ENCODE measurements at regions not wholly inside any gene's neighbourhood (a gene's known extent, or its start where the extent isn't known, plus 50 kb on each side); places are given as distances from the start of the nearest gene placed in this dataset.
A peak's percentile ranks its signal among the peaks of the same experiment; 100 is the strongest.
"Not testable (repeated sequence)": the region's sequence is repeated elsewhere in the genome, so short reads cannot be mapped to it uniquely, and the experiment has no call there.

DNA sequence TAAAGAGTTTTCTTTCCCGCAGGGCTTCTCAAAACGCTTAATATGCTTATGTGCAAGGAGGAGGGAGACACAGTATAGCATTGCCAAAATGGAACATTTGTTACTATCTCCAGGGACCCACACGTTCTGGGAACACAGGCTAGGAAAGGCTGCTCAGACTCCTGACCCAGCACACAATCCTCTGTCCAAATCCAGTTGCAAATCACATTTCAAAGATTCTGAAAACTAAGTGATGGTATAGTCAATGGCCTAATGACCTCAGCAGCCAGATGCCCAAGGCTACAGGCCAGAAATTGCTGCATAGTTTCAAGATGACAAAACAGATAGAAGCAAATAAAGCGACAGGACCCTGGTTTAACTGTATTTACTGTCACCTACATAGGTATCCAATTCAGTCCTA, 97.0 kb upstream of the GRIP1 start:
- no peak for DNase-seq

DNA sequence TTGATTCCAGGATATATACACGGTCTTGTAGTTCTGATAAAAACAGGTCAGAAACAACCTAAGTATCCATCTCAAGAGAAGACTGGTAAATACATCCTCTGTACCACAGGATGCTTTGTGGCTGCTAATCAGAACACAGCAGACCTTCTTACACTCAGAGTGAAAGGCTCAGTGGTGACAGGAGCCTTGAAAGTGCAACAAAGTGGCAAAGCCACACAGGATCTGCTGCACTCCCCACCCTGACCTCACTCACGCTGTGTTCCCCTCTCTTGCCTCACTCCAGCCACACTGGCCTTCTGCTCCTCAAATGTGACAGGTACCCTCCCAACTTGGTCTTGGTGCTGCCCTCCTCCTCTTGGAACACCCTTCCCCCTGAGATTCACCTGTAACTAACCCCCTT, 98.1 kb upstream of the GRIP1 start:
- no peak for DNase-seq

DNA sequence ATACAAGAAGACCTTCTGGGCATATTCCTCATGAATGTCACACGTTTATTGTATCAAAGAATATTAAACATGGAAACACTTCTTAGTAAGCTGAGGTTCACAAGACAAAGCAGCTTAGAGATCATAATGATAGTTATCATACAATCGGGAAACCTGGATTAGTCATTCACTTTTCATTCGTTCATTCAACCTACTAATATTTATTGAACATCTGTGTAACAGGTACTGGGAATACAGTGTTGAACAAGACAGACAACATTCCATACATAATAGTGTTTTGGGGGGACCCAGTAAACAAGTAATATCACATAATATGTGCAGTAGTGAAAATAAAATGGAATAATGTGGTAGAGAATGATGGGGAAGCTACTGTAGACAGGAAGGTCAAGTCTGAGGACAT, 100.6 kb upstream of the GRIP1 start:
- DNase-seq: no peak

DNA sequence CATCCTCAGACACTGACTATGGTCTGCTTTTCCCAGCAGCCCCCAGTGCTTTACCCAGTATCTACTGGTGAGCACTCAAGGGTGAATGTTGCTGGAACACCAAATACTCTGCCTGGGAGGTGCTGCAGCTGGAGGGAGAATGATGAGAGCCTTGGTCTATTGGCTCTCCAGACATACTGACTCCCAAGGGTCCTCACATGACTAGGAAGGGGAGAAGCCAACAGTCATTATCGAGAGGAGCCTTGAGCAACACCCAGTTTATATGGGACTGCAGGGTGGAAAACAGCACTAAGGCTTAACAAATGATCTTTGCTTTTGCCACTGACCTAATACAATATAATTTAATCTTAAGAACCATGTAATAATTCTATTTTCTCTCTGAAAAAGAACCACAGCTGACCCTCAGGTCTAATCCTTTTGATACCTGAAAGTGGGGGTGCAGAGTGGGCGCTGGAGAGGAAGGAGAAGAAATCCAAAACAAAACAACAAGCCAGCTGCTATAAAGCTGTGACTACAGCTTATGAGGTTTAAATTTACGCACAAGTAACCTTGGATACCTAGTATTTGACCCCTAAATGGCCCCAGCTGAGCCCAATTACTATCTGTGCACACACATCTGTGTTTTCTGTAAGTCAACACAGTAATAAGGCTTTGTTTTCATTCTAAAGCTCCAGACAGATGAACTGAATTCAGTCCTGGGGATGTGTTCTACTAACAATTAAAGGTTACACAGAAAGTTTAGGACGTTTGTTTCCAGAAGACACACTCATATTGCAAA, 107.8 kb upstream of the GRIP1 start:
- DNase-seq: no peak

DNA sequence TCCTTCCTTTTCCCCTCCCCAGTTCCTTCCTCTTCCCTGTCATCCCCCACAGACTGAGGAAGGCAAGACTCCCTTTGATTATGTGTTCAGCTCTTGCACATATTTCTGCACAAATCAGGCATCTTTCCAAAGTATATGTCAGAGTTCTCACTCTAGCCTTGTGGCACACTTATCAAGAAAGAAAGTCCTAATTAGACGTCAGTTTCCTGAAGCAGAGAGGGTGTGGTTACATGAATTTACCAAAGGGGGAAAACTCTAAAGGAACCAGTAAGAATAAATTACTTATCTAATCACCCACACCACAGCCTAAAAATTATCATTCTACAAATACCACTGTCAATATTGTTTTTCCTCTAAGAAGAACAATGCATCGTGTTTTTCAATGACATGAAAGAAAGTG, 120.7 kb upstream of the GRIP1 start:
- no peak for DNase-seq

DNA sequence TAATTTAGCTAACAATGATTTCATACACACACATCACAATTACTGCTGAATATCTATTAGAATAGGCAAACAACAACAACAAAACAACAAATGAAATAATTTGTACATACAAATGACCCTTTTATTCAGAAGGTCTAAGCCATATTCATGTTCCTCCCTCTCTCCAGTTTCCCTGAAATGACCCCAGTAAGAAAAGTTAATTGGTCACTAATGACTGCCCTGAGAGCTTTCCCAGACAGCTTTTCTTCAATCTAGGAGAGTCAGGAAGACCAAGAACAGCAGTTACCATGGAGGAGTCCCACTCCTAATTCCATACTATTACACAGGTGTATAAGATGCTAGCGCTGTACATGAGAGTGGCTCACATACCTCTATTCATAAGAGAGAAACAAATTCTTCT, 121.2 kb upstream of the GRIP1 start:
- no peak for DNase-seq

DNA sequence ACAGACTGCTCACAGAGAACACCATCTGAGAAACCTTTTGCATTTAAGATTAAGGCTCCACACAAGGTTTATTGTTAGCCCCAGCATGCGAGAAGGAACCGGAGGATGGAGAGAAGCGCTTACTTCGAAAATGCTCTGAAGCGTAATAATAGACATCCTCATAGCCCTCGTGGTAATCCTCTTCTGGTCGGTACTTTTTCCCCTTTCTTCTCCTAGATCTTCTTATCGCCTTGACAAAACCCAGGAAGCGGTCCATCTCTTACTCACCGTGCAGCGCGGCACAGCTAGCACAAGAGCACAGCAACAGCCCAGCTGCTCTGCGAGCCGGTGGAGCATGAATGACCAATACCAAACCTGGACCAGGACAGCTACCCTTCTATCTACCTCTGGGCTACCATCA, 125.1 kb upstream of the GRIP1 start:
- DNase-seq: no peak

DNA sequence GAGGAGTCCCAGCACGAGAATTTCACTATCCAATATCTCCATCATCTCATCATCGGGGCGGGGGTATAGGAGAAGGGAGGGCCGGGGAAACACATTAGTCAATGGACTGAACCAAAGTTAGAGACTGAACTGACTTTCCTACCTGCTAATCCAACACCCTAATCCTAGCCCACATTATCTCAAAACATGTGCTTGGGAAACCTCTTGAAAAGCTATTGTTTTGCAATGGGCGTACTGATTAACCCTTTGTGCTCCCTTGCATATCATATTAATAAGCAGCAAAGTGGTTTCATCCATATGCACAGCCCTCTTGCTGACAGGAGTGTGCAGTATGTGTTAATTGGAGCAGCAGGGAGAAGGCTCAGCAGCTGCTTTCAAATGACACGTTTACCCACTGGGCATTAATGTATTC, 125.7 kb upstream of the GRIP1 start:
- DNase-seq: no peak

DNA sequence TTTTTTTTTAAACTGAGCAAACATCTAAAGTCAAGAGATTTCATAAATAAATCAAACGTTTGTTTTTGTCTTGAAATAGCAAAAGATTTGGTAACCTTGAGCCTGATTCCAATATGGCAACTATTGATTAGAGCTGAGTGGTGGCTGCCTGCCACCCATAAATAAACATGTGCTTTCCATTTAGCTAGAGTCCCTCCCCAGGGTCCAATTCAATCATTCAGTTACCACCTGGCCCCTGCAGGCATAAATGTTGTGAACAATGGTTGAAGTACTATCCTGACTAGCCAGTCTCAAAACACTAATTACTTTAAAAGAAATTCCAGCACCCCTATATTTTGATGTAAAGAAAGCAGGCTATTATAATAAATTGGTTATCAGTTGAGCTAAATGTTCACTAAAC, 129.7 kb upstream of the GRIP1 start:
- DNase-seq: no peak

DNA sequence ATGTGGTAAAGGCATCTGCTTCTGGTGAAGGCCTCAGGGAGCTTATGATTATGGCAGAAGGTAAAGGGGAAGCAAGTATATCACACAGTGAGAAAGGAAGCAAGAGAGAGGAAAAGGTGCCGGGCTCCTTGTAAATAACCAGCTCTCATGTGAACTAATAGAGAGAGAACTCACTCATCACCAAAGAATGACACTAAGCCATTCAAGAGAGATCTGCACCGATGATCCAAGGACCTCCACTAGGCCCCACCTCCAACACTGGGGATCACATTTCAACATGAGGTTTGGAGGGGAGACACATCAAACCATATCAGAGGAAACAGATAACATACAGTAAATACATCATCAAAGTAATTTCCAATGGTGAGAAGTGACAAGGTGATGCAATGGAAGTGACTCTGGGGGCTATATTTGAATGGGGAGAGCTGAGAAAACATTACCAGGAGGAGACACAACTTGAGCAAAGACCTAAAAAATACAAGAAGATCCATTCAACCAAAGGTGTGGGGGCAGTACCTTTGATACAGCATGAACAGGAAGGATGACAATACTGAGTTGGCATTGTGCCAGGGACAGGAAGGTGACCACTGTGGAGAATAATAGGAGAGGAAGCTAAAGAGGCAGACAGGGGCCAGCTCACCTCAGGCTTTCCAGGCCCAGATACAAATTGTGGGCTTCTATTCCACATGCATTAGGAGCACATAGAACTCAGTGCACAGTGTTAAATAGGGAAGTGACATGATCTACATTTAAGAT, 134.4 kb upstream of the GRIP1 start:
- DNase-seq: no peak

DNA sequence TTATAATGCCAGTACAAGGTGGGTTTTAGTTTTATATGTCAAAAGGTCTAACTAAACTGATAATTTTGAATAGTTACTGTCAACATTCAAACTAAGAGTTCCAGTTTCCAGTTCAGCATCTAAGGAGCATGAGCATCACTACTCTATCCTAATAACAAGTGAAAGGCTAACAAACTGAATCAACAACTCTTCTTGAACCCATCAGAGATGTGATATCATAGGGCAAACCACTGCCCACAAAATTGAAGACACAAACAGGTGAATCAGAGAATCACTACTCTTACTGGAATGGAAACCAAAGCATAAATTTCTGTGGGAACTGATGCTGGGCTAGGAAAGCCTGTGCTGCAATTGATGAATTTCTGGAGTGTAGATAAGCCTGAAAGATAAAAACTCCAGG, 140.7 kb upstream of the GRIP1 start:
- DNase-seq: no peak

DNA sequence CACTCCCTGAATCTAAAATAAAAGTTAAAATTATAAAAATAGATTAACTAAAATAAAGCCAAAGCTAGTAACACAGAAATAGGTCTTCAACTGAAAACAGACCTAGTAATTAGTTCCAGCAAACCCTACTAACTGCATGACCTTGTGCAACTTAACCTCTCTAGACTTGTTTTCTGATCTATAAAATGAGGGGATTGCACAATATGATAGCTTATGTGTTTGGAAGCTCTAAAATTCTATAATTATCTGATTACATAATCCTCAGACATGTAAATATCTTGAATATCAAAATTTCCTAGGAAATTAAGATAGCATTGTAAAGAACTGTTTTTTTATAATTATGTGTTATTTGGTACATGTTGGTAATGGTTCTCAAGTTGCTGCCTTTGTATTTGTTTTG, 144.1 kb upstream of the GRIP1 start:
- no peak for DNase-seq

DNA sequence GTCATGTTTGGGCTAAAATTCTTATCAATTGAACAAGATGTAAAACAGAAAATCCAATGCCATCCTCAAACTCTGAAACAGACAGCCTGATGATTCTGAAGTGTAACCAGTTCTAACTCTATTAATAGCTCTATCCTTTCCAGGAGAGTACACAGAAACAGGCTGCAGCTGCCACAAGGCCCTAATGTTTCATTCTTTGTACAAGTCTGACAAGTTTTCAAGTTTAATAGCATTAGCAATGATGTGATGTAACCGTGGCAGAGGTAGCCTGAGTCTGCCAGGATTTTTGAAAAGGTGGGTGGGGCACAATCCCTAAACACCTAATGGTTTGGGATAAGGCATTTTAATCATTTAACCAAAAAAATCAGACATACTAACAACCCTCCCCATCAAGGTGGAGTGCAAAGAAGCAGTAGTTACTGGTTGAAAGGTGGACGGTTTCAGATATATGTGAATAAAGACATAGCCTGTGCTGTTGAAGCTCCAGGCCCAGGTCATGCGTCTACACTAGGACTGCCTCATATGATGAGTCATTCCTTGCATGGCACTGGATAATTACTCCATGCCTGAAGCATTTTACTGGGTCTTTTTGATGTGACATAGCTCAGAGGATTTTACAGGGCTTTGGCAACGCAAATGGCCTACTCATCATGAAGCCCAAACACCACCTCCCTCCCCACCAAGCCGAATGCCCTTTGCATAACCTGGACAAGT, 145.1 kb upstream of the GRIP1 start:
- no peak for DNase-seq

DNA sequence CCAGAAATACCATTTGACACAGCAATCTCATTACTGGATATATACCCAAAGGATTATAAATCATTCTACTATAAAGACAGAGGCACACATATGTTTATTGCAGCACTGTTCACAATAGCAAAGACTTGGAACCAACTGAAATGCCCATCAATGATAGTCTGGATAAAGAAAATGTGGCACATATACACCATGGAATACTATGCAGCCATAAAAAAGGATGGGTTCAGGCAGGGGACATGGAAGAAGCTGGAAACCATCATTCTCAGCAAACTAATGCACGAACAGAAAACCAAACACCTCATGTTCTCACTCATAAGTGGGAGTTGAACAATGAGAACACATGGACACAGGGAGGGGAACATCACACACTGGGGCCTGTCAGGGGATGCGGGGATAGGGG, 147.0 kb upstream of the GRIP1 start:
- DNase-seq: not testable (repeated sequence)

DNA sequence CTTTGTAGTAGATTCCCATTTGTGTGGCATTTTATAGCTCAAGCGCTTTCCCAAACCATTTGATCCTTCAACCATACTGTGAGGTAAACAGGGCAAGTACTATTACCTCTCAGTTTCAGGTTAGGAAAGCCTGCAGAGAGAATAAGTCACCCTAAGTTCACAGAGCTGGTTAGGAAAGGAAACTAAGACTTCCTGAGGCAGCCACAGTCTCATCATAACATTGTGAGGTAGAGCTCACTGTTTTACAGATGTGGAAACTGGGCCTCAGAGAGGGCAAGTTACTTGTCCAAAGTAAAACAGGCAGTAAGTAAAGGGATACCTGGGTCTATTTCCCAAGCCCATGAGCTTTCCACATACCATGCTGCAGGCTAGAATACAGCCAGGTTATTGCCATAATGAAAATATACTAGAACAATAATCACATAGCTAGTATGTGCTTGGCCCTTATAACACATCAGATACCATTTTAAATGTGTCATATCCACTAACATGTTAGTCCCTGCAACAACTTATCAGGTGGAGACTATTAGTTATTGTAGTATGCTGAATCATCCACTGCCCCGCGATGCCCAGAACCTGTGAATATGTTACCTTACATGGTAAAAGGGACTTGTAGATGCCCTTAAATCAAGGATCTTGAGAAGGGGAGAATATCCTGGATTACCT, 150.9 kb upstream of the GRIP1 start:
- DNase-seq: no peak

DNA sequence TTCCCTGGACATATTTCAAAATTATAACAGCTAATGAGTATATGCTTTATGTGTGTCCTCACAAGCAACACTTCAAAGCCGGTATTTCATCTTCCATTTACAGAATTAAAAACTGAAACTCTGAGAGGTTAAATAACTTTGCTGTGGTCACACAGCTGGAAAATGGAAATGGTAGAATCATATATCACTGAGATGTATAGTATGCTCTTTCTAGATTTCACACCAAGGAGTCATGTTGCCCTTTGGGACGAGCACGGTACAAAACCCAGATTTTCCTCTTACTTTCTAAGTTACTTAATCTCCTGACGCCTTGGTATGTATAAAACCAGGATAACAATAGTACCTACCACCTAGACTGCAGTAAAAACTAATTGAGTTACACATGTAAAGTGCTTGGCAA, 152.6 kb upstream of the GRIP1 start:
- no peak for DNase-seq

DNA sequence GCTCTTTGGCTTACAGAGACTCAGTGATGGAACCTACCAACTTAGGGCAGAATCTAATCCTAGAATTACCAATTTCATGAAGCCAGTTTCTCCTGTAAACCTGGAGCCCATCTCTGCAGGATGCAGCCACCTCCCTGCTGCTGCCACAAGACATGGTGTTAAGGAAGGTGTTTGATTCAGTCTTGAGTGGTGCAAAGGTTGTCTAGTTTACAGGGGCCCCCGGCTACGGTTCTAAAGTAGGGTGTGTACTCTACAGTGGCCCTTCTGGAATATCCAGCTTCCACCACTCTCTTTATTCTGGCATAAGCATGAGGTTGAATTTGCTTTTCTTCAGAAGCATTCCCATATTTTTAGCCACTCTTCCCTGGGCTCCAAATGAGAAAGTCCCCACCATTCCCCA, 154.1 kb upstream of the GRIP1 start:
- no peak for DNase-seq

DNA sequence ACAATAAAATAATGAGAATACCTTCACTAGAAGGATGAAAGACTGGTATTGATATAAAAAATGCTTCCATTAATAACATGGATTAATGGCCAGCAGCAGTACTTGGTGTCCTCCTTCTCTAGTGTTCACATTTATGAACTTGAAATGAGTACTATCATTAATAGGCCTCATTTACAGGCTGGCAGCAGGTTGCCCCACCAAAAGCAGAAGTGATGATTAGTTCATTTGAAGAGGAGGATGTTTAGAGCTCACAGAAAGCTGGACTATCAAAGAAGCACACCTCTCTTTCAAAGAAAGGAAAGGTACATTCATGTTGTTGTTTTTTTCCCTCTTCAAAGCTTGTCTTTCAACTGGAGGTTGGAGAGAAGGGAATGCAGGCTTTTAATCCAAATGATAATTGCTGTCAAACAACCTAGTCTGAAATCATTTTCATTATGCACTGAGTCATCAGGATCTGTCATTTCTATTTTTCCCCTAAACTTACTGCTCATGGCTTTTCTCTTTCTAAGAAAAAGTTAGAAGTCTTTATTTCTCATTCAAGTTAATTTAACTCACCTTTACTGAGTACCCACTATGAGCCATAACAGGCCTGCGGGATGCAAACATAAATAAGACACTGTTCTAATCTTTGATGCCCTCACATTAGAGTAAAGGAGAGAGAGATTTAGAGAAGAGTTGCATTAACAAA, 157.9 kb upstream of the GRIP1 start:
- DNase-seq: no peak

DNA sequence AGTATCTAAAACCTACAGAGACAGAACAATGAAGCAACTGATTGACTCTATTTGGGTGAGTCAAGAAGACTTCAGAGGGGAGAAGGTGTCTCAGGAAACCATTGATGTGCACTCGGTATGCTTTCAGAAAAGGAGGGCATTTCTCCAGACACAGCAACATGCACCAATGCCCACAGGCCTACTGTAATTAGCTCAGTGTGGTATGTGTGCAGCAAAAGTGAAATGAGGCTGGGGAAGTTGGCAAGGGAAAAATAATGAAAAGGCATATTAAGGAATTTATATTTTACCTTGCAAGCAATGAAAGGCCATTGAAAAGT, 158.4 kb upstream of the GRIP1 start:
- DNase-seq: no peak

DNA sequence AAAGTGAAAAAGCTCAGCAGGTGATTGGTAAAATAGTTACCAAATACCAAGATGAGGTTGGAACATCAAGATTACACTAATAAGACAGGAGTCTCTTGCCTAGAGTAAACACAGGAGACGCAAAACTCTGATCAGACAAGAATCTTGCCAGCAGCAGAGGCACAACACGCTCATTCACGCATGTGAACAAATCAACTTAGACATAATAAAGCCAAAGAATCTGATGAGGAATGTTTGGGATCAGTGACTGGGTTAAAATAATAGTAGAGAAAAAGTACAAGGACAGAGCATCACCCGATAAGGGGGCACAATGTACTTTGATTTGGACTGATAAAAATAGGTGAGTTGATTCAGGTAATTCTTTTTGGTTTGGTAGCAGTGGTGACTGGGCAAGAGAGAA, 159.5 kb upstream of the GRIP1 start:
- DNase-seq: no peak

DNA sequence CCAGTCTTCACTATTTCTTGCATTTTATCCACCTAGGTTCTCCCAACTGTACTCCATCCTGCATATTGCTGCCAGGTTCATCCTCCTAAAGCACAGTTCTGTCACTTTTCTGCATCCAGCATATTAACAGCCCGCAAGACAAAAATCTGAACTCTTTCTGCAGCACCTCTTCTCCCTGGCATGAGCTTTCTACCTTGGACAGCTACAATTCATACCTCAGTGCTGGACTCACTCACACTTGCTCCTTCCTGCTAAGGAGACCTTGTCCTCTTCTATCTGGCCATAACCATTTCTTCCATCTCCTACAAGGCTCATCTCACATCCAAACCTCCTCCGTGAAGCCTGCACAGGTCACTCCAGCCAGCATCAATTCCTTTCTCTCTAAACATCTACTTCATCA, 170.1 kb upstream of the GRIP1 start:
- DNase-seq: no peak

DNA sequence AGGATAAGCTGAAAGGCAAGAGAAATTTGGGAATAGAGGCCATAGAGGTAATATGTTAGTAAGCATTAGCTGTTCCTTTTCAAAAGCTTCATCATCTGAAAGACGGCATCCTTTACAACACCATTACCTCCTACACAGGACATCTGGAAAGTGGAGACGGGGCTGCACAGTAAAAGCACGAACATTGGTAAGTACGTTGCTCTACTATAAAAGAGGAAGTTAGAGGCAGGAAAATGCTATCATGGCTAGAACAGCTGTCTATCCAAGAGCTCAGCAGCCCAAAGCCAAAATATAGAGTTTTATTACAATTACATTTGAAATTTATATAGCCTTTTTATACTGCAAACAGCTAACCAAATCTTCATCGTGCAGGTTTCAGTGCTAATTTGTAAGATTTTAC, 172.3 kb upstream of the GRIP1 start:
- peak; percentile 17 to 27 (median 20) for DNase-seq

DNA sequence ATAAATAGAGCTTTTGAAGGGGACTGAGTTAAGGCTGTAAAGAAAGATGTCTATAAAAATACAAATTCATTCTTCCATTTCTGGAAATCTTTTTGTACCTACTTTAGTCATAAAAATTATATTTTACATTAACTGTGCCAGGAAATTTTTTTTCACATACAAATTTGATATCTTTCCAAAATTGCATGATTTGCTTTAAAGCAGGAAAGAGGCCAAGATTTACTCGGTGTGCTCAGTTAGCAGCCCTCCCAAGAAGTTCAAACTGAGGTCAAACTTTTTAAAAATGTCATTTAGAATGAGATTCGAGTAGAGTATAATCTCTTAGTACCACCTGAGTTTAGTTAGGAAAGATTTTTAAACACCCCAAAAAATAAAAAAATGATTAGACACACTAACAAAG, 173.2 kb upstream of the GRIP1 start:
- DNase-seq: no peak

Data from suppressor macrophage treated with lipopolysaccharide for 1 hour (primary cell).